ENCODE measurements at regions not wholly inside any gene's neighbourhood (a gene's known extent, or its start where the extent isn't known, plus 50 kb on each side); places are given as distances from the start of the nearest gene placed in this dataset.

DNA sequence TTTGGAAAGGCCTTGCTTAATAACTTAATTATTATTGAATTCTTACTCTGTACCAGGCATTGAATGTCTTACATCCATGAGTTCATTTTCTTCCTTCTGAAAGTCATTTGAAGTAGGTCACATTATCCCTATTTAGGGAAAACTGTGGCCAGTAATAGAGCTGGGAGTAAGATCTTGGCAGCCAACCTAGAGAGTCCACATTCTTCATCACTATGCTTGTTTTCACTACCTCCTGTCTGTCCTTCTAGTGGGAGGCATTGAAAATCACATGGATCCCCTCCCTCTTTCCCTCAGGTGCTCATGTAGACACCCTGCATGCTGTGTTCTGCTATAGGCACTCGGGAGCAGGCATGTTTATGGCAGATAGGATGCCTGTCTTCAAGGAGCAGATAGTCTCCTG lies 154.9 kb downstream of the EBLN2 start:
- H3K4me1 ChIP-seq (ENCODE audit: control insufficient read depth in 2 of 2, insufficient read depth in 2 of 2, low read length in 2 of 2), result no peaks in the 10 kb centered on the region
- no peak overlapping the region for H3K27ac ChIP-seq (ENCODE audit: low read depth, low read length)
- ChIA-PET POLR2A (interaction anchor here (0.6 kb wide), 1 partner anchor 11 kb away, joined by 4 read pairs; no protein-coding TSS in a partner anchor), CTCF (no interaction called here)
- ATAC-seq (no peak), DNase-seq (no peak)
- H3K27me3 ChIP-seq (ENCODE audit: control insufficient read depth in 2 of 2, insufficient read depth in 2 of 2, low read length in 2 of 2), result no peaks in the 10 kb centered on the region
- Mint-ChIP-seq H3K4me1 (peaks cover 0 to 1% (median 0%) of the 10 kb centered on the region in 7 donors), H3K9me3 (peaks cover 0 to 10% (median 0%) of the 10 kb centered on the region in 11 donors), H3K4me3 (no peak overlapping the region), H3K36me3 (no peaks in the 10 kb centered on the region), H3K27ac (no peak overlapping the region), H3K27me3 (peaks cover 0 to 30% (median 7%) of the 10 kb centered on the region in 5 donors)
- H3K4me3 ChIP-seq (ENCODE audit: low read length), result no peak overlapping the region
- H3K36me3 ChIP-seq (ENCODE audit: control insufficient read depth in 2 of 3, insufficient read depth in 3 of 3, low read length in 3 of 3), result no peaks in the 10 kb centered on the region
- intact Hi-C loops (cut with micrococcal nuclease), result no loop called here
- H3K9me3 ChIP-seq (ENCODE audit: control insufficient read depth in 2 of 3, low read length in 3 of 3), result no peaks in the 10 kb centered on the region

DNA sequence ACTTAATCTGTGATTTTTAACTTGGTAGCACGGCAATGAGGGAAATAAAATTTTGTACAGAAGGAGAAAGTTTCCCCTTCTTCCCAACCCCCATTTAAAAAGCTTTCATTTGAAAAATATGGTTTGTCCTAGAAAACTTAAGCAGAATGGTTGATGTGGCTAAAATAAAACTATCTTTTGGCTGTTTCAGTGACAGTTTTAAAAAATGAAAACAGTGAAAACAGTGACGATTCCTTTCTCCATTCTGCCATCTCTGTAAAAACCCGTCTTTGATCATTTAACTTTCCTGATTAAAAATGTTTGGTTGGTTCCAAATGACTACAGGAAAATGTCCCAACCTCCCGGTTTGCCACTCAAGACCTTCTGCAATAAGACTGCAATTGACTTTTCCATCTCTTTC lies 160.7 kb downstream of the EBLN2 start:
- Histone ChIP-seq H3K36me3 (ENCODE audit: control insufficient read depth in 2 of 3, insufficient read depth in 3 of 3, low read length in 3 of 3) (no peaks in the 10 kb centered on the region), H3K9me3 (ENCODE audit: control insufficient read depth in 2 of 3, low read length in 3 of 3) (no peaks in the 10 kb centered on the region), H3K4me3 (ENCODE audit: low read length) (no peak overlapping the region), H3K27me3 (ENCODE audit: control insufficient read depth in 2 of 2, insufficient read depth in 2 of 2, low read length in 2 of 2) (no peaks in the 10 kb centered on the region), H3K27ac (ENCODE audit: low read depth, low read length) (no peak overlapping the region), H3K4me1 (ENCODE audit: control insufficient read depth in 2 of 2, insufficient read depth in 2 of 2, low read length in 2 of 2) (no peaks in the 10 kb centered on the region)
- ATAC-seq (no peak), DNase-seq (no peak)
- H3K27me3 Mint-ChIP-seq, result peaks cover 0 to 25% (median 5%) of the 10 kb centered on the region in 5 donors
- peaks cover 0 to 3% (median 0%) of the 10 kb centered on the region in 11 donors for H3K9me3 Mint-ChIP-seq
- H3K4me1 Mint-ChIP-seq, result peaks cover 0 to 1% (median 0%) of the 10 kb centered on the region in 7 donors
- ChIA-PET CTCF (no interaction called here), POLR2A (no interaction called here)
- intact Hi-C loops (cut with micrococcal nuclease), result no loop called here
- no peak overlapping the region for H3K4me3 Mint-ChIP-seq
- H3K27ac Mint-ChIP-seq, result no peak overlapping the region
- no peaks in the 10 kb centered on the region for H3K36me3 Mint-ChIP-seq

DNA sequence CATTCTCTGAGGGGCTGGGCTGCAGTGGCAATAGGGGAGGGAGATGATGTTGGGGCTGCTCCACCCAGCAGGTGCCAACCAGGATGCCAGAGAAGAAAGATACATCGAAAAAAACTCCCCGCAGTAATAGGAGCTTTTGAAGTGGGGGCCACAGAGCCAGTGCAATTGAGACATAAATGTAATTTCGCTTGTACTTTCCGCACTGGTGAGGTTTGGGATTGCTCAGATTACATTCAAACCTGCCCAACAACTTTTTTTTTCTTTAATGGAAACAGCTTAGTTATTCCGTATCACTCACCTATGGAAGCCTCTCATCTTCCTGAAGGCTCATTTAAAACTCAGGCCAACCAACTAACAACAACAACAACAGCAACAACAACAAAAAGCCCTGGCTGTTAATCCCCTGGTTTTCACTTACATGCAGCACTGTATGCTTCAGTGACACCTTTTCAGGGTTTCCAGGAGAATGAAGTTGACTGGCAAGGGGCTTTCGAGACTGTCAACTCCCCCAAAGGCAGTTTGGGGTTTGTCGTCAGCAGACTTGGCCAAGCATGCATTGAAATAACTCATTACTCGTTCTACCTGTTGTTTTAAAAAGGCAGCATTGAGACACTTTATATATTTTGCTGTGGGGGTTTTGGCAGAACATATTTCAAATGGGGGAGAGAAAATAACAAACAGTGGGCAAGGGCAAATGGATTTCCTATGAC lies 163.8 kb downstream of the EBLN2 start:
- peaks cover 0 to 19% (median 4%) of the 10 kb centered on the region in 5 donors for H3K27me3 Mint-ChIP-seq
- no peaks in the 10 kb centered on the region for H3K36me3 ChIP-seq (ENCODE audit: control insufficient read depth in 2 of 3, insufficient read depth in 3 of 3, low read length in 3 of 3)
- POLR2A ChIA-PET, result no interaction called here
- DNase-seq, result no peak
- H3K27ac ChIP-seq (ENCODE audit: low read depth, low read length), result no peak overlapping the region
- H3K4me1 ChIP-seq (ENCODE audit: control insufficient read depth in 2 of 2, insufficient read depth in 2 of 2, low read length in 2 of 2), result no peaks in the 10 kb centered on the region
- no peak overlapping the region for H3K4me3 Mint-ChIP-seq
- H3K27me3 ChIP-seq (ENCODE audit: control insufficient read depth in 2 of 2, insufficient read depth in 2 of 2, low read length in 2 of 2), result no peaks in the 10 kb centered on the region
- H3K9me3 Mint-ChIP-seq, result peaks cover 0 to 3% (median 0%) of the 10 kb centered on the region in 11 donors
- no peak overlapping the region for H3K27ac Mint-ChIP-seq
- no peak overlapping the region for H3K4me3 ChIP-seq (ENCODE audit: low read length)
- H3K4me1 Mint-ChIP-seq, result peaks cover 0 to 3% (median 0%) of the 10 kb centered on the region in 7 donors
- intact Hi-C loops (cut with micrococcal nuclease), result no loop called here
- ATAC-seq, result no peak
- CTCF ChIA-PET, result no interaction called here
- no peaks in the 10 kb centered on the region for H3K9me3 ChIP-seq (ENCODE audit: control insufficient read depth in 2 of 3, low read length in 3 of 3)
- no peaks in the 10 kb centered on the region for H3K36me3 Mint-ChIP-seq

DNA sequence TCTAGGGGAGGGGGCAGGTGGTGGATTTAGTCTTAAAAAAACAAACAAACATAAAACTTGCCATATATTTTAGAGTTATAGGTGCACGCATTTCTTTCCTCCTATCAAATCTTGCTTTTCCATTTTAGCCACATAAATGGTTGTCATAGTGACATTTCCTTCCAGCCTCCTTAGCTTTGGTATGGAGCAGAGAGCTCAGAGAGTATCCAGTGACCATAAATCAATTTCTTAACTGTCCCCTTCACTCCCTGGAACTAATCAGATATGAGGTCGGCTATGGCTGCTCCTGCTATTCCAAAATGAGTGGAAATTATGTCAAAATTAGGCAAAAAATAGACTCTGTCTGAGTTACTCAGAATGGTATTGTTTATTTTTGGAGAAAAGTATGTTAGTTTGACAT lies 164.5 kb downstream of the EBLN2 start:
- H3K36me3 ChIP-seq (ENCODE audit: control insufficient read depth in 2 of 3, insufficient read depth in 3 of 3, low read length in 3 of 3), result no peaks in the 10 kb centered on the region
- intact Hi-C loops (cut with micrococcal nuclease), result no loop called here
- Mint-ChIP-seq H3K27ac (no peak overlapping the region), H3K27me3 (peaks cover 0 to 19% (median 4%) of the 10 kb centered on the region in 5 donors), H3K4me1 (peaks cover 0 to 3% (median 0%) of the 10 kb centered on the region in 7 donors), H3K4me3 (no peak overlapping the region), H3K36me3 (no peaks in the 10 kb centered on the region), H3K9me3 (peaks cover 0 to 3% (median 0%) of the 10 kb centered on the region in 11 donors)
- H3K27ac ChIP-seq (ENCODE audit: low read depth, low read length), result no peak overlapping the region
- ChIA-PET CTCF (no interaction called here), POLR2A (no interaction called here)
- no peak for ATAC-seq
- no peak overlapping the region for H3K4me3 ChIP-seq (ENCODE audit: low read length)
- H3K9me3 ChIP-seq (ENCODE audit: control insufficient read depth in 2 of 3, low read length in 3 of 3), result no peaks in the 10 kb centered on the region
- H3K27me3 ChIP-seq (ENCODE audit: control insufficient read depth in 2 of 2, insufficient read depth in 2 of 2, low read length in 2 of 2), result no peaks in the 10 kb centered on the region
- no peaks in the 10 kb centered on the region for H3K4me1 ChIP-seq (ENCODE audit: control insufficient read depth in 2 of 2, insufficient read depth in 2 of 2, low read length in 2 of 2)
- DNase-seq, result no peak

DNA sequence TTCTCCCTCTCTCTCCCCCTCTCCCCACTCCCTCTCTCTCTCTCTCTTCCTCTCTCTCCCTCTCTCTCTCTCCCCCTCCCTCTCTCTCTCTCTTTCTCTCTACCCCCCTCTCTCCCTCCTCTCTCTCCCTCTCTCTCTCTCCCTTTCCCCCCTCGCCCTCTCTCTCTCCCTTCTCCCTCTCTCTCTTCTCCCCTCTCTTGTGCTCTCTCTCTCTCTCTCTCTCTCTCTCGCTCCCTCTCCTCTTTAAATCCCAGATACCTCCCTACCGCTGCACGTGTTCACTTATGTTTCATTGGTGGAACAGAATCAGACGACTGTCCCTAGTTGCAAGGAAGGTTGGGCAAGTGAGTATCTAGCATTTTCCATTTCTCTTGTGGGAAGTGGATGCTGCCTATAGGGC lies 166.5 kb downstream of the EBLN2 start:
- no peak overlapping the region for H3K27ac ChIP-seq (ENCODE audit: low read depth, low read length)
- intact Hi-C loops (cut with micrococcal nuclease), result no loop called here
- H3K27me3 ChIP-seq (ENCODE audit: control insufficient read depth in 2 of 2, insufficient read depth in 2 of 2, low read length in 2 of 2), result no peaks in the 10 kb centered on the region
- Mint-ChIP-seq H3K9me3 (peaks cover 0 to 2% (median 0%) of the 10 kb centered on the region in 11 donors), H3K36me3 (no peaks in the 10 kb centered on the region), H3K4me3 (no peak overlapping the region), H3K4me1 (peaks cover 0 to 3% (median 0%) of the 10 kb centered on the region in 7 donors), H3K27ac (no peak overlapping the region), H3K27me3 (peaks cover 0 to 11% (median 4%) of the 10 kb centered on the region in 5 donors)
- ATAC-seq (no peak), DNase-seq (no peak)
- ChIA-PET CTCF (no interaction called here), POLR2A (no interaction called here)
- no peaks in the 10 kb centered on the region for H3K9me3 ChIP-seq (ENCODE audit: control insufficient read depth in 2 of 3, low read length in 3 of 3)
- no peaks in the 10 kb centered on the region for H3K36me3 ChIP-seq (ENCODE audit: control insufficient read depth in 2 of 3, insufficient read depth in 3 of 3, low read length in 3 of 3)
- H3K4me3 ChIP-seq (ENCODE audit: low read length), result no peak overlapping the region
- no peaks in the 10 kb centered on the region for H3K4me1 ChIP-seq (ENCODE audit: control insufficient read depth in 2 of 2, insufficient read depth in 2 of 2, low read length in 2 of 2)

DNA sequence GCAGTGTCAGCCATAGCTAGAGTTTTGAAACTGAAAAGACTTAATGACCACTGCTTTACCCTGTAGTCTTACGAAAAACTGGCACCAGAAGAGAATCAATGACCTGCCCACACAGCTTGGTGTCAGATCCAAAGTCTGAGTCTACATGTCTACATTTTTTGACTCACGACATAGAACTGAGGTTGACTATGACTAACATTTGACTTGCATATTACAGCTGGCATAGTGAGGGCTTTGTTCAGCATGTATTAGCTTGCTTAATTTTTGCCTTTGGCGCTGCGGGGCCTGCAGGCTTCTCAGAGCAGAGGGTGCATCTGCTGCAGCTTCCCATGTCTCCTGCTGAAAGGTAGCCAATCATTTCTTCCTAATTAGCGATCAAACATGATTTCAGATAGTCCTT lies 167.0 kb downstream of the EBLN2 start:
- peaks cover 0 to 3% (median 0%) of the 10 kb centered on the region in 7 donors for H3K4me1 Mint-ChIP-seq
- DNase-seq (no peak), ATAC-seq (no peak)
- no peaks in the 10 kb centered on the region for H3K9me3 ChIP-seq (ENCODE audit: control insufficient read depth in 2 of 3, low read length in 3 of 3)
- peaks cover 0 to 7% (median 4%) of the 10 kb centered on the region in 5 donors for H3K27me3 Mint-ChIP-seq
- H3K4me3 ChIP-seq (ENCODE audit: low read length), result no peak overlapping the region
- intact Hi-C loops (cut with micrococcal nuclease), result no loop called here
- H3K9me3 Mint-ChIP-seq, result no peaks in the 10 kb centered on the region
- H3K36me3 Mint-ChIP-seq, result no peaks in the 10 kb centered on the region
- H3K27ac Mint-ChIP-seq, result no peak overlapping the region
- H3K27me3 ChIP-seq (ENCODE audit: control insufficient read depth in 2 of 2, insufficient read depth in 2 of 2, low read length in 2 of 2), result no peaks in the 10 kb centered on the region
- H3K4me3 Mint-ChIP-seq, result no peak overlapping the region
- no peak overlapping the region for H3K27ac ChIP-seq (ENCODE audit: low read depth, low read length)
- CTCF ChIA-PET, result no interaction called here
- H3K4me1 ChIP-seq (ENCODE audit: control insufficient read depth in 2 of 2, insufficient read depth in 2 of 2, low read length in 2 of 2), result no peaks in the 10 kb centered on the region
- no peaks in the 10 kb centered on the region for H3K36me3 ChIP-seq (ENCODE audit: control insufficient read depth in 2 of 3, insufficient read depth in 3 of 3, low read length in 3 of 3)
- POLR2A ChIA-PET, result no interaction called here

DNA sequence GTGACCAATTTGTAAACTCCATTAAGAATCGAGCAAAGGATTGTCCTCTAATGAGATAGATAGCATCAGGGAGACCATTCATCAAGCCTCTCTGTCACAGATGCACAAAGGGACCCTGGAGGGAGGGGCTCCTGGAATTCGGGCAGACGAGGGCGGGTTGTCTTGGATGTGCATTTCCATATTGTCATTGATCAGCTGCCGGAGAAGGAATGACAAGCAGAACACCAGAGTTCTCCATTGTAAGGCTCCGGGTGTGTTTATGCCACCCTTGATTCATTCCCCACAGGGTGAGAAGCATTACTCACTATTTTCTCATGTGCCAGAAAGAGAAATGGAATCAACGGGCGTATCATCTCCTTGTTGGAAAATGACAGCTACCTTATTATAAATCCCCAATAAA lies 167.5 kb downstream of the EBLN2 start:
- Mint-ChIP-seq H3K9me3 (no peaks in the 10 kb centered on the region), H3K36me3 (no peaks in the 10 kb centered on the region), H3K27ac (no peak overlapping the region), H3K4me1 (peaks cover 0 to 3% (median 0%) of the 10 kb centered on the region in 7 donors), H3K27me3 (peaks cover 0 to 7% (median 6%) of the 10 kb centered on the region in 5 donors), H3K4me3 (no peak overlapping the region)
- ChIA-PET CTCF (no interaction called here), POLR2A (no interaction called here)
- intact Hi-C loops (cut with micrococcal nuclease), result no loop called here
- H3K4me1 ChIP-seq (ENCODE audit: control insufficient read depth in 2 of 2, insufficient read depth in 2 of 2, low read length in 2 of 2), result no peaks in the 10 kb centered on the region
- H3K27ac ChIP-seq (ENCODE audit: low read depth, low read length), result no peak overlapping the region
- no peak overlapping the region for H3K4me3 ChIP-seq (ENCODE audit: low read length)
- H3K36me3 ChIP-seq (ENCODE audit: control insufficient read depth in 2 of 3, insufficient read depth in 3 of 3, low read length in 3 of 3), result no peaks in the 10 kb centered on the region
- no peaks in the 10 kb centered on the region for H3K27me3 ChIP-seq (ENCODE audit: control insufficient read depth in 2 of 2, insufficient read depth in 2 of 2, low read length in 2 of 2)
- no peak for DNase-seq
- no peak for ATAC-seq
- no peaks in the 10 kb centered on the region for H3K9me3 ChIP-seq (ENCODE audit: control insufficient read depth in 2 of 3, low read length in 3 of 3)

Data from naive thymus-derived CD4-positive, alpha-beta T cell (primary cell).